SU-DHL-6 (cell line): ENCODE measurements at regions not wholly inside any gene's neighbourhood (a gene's known extent, or its start where the extent isn't known, plus 50 kb on each side); places are given as distances from the start of the nearest gene placed in this dataset.

Source experiments
- H2AFZ ChIP-seq: fragments of 200-600 bp; sonication (generic); 2 replicates; pipeline ENCODE4 v1.6.1; 2014; ENCODE audit warnings: low read depth, mild to moderate bottlenecking, moderate library complexity, mixed read lengths, antibody characterized with exemption, low read length; ENCODE audit not compliant: severe bottlenecking
- H3F3A ChIP-seq: fragments of 200-600 bp; shearing (Covaris generic); 2 replicates; pipeline ENCODE4 v1.6.0; 2016; ENCODE audit warnings: antibody characterized with exemption, mild to moderate bottlenecking; ENCODE audit not compliant: insufficient read depth
- H3K27ac ChIP-seq: fragments of 200-600 bp; sonication (generic); 2 replicates; pipeline ENCODE4 v1.5.1; 2016; ENCODE audit warnings: low read depth, mild to moderate bottlenecking, low read length, moderate library complexity, mixed read lengths
- H3K27me3 ChIP-seq: fragments of 200-600 bp; sonication (generic), shearing (Covaris generic); 2 replicates; pipeline ENCODE4 v1.6.0; 2014; ENCODE audit warnings: mild to moderate bottlenecking, low read length
- H3K36me3 ChIP-seq: fragments of 200-600 bp; sonication (generic); 2 replicates; pipeline ENCODE4 v1.6.1; 2014; ENCODE audit warnings: mild to moderate bottlenecking, low read length, mixed read lengths
- H3K4me2 ChIP-seq: fragments of 300-600, 200-600 bp; shearing (Covaris generic), sonication (generic); 2 replicates; pipeline ENCODE4 v1.6.0; 2014; ENCODE audit warnings: low read length, low read depth, mild to moderate bottlenecking; ENCODE audit not compliant: poor library complexity, severe bottlenecking
- H3K4me3 ChIP-seq: fragments of 200-600 bp; sonication (generic); 2 replicates; pipeline ENCODE4 v1.5.1; 2014; ENCODE audit warnings: antibody characterized with exemption, low read length, mild to moderate bottlenecking, mixed read lengths; ENCODE audit not compliant: insufficient read depth, poor library complexity, severe bottlenecking
- H3K79me2 ChIP-seq: fragments of 200-600 bp; sonication (generic); 2 replicates; pipeline ENCODE4 v1.6.1; 2014; ENCODE audit warnings: mild to moderate bottlenecking, low read length, moderate library complexity; ENCODE audit not compliant: insufficient read depth
- H3K9ac ChIP-seq: fragments of 200-600 bp; sonication (generic); 2 replicates; pipeline ENCODE4 v1.7.0; 2014; ENCODE audit warnings: mild to moderate bottlenecking, low read length
- H3K9me2 ChIP-seq: fragments of 200-600 bp; sonication (generic); replicated peaks from 2 replicates; pipeline ENCODE4 v1.6.1; 2014; ENCODE audit warnings: low read length; ENCODE audit not compliant: insufficient read depth
- H3K9me3 ChIP-seq: fragments of 200-600 bp; sonication (generic); 2 replicates; pipeline ENCODE4 v1.6.1; 2014; ENCODE audit warnings: low read length, mixed read lengths; ENCODE audit not compliant: insufficient read depth
- H4K20me1 ChIP-seq: fragments of 200-600 bp; sonication (generic); 2 replicates; pipeline ENCODE4 v1.6.1; 2014; ENCODE audit warnings: low read depth, mild to moderate bottlenecking, antibody characterized with exemption, low read length, moderate library complexity, mixed read lengths
- EZH2phosphoT487 ChIP-seq: fragments of 200-600 bp; sonication (generic), shearing (Covaris generic); conservative IDR thresholded peaks from 2 replicates; pipeline ENCODE4 v1.6.1; 2018; ENCODE audit warnings: mild to moderate bottlenecking, antibody characterized with exemption, low read length, moderate library complexity, mixed read lengths
- TF ChIP-seq, protein P1 (sequence below): fragments of 200-600 bp; sonication (generic); IDR thresholded peaks from one replicate; pipeline ENCODE4 v1.5.1; 2017; ENCODE audit warnings: antibody characterized with exemption, mild to moderate bottlenecking, low read length, moderate library complexity; ENCODE audit not compliant: insufficient read depth, poor library complexity, severe bottlenecking

DNA sequence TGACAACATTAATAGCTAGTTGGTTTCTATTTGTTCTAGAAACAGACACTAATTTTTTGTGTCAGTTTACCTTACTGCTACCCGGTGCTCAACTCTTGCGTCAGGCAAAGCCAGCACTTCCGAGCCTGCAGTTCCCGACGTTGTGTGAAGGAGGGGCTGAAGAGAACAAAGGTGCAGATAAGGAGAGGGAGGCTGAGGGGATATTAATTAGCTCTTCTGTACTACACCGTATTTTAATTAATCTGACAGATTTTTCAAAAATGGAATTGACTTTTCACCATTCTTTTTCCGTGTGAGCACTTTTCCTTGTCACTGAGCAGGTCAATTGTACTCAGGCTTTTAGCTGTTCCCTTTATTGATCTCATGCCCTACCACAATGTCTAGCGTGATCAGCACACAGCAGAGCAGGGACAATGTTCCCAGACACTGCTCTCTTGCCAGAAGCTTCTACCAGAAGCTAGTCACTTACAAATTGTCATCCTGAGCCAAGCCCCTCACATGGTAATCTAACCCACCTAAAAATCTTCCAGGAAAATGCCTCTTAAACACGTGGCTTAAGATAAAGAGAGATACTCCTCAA lies 650.5 kb upstream of the MKI67 start:
- Histone ChIP-seq H3K9ac (no peak overlapping the region), H3F3A (no peaks in the 10 kb centered on the region), H3K4me2 (no peak overlapping the region), H2AFZ (no peak overlapping the region), H3K79me2 (no peaks in the 10 kb centered on the region), H3K9me2 (no peaks in the 10 kb centered on the region), H4K20me1 (no peaks in the 10 kb centered on the region), H3K27ac (no peak overlapping the region), H3K27me3 (no peaks in the 10 kb centered on the region), H3K4me3 (no peak overlapping the region), H3K9me3 (no peaks in the 10 kb centered on the region), H3K36me3 (no peaks in the 10 kb centered on the region)
- TF ChIP-seq, protein P1, sequence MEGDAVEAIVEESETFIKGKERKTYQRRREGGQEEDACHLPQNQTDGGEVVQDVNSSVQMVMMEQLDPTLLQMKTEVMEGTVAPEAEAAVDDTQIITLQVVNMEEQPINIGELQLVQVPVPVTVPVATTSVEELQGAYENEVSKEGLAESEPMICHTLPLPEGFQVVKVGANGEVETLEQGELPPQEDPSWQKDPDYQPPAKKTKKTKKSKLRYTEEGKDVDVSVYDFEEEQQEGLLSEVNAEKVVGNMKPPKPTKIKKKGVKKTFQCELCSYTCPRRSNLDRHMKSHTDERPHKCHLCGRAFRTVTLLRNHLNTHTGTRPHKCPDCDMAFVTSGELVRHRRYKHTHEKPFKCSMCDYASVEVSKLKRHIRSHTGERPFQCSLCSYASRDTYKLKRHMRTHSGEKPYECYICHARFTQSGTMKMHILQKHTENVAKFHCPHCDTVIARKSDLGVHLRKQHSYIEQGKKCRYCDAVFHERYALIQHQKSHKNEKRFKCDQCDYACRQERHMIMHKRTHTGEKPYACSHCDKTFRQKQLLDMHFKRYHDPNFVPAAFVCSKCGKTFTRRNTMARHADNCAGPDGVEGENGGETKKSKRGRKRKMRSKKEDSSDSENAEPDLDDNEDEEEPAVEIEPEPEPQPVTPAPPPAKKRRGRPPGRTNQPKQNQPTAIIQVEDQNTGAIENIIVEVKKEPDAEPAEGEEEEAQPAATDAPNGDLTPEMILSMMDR = no peak
- TF ChIP-seq EZH2phosphoT487 = no peak

DNA sequence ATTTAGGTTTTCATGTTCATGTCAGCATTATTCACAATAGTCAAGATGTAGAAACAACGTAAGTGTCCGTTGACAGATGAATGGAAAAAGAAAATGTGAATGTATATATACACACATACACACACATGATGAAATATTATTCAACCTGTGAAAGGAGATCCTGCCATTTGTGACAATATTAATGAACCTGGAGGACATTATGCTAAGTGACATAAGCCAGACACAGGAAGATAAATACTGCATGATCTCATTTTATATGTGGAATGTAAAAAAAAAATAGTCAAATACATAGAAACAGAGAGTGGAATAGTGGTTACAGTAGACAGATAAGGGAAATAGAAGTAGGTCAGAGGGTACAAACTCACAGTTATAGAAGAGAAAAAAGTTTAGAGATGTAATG lies 651.1 kb upstream of the MKI67 start:
- no peak overlapping the region for H3K9ac ChIP-seq

DNA sequence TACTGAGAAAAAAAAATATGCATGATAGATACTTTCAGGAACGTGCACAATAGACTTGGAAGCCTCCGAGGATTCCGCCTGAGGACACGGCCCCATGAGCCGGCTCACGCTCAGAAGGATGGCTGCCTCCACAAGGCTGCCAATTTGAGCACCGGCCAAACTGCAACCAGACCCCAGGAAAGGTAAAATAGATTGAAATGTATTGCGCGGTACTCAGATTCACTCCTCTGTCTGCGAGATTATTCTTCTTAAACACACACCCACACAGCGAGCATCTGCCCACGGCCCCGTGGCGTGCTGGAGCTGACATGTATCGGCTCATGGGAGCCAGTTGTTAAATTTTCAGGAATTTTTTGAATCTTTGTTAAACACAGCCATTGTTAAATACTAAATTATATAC lies 653.2 kb upstream of the MKI67 start:
- H4K20me1 ChIP-seq = no peaks in the 10 kb centered on the region
- no peaks in the 10 kb centered on the region for H3K9me3 ChIP-seq
- no peak overlapping the region for H3K4me3 ChIP-seq
- TF ChIP-seq EZH2phosphoT487 = no peak
- TF ChIP-seq, protein P1 = no peak
- no peaks in the 10 kb centered on the region for H3K79me2 ChIP-seq
- H2AFZ ChIP-seq = no peak overlapping the region
- H3K4me2 ChIP-seq = no peak overlapping the region
- H3F3A ChIP-seq = no peaks in the 10 kb centered on the region
- H3K27me3 ChIP-seq = no peaks in the 10 kb centered on the region
- no peak overlapping the region for H3K9ac ChIP-seq
- H3K27ac ChIP-seq = no peak overlapping the region
- H3K9me2 ChIP-seq = no peaks in the 10 kb centered on the region
- no peaks in the 10 kb centered on the region for H3K36me3 ChIP-seq

More for the DNA sequence above, 651.1 kb upstream of the MKI67 start:
- Histone ChIP-seq H3K79me2 (no peaks in the 10 kb centered on the region), H3K36me3 (no peaks in the 10 kb centered on the region), H3K27ac (no peak overlapping the region), H3K9me3 (no peaks in the 10 kb centered on the region), H4K20me1 (no peaks in the 10 kb centered on the region), H3K4me3 (no peak overlapping the region), H3K27me3 (no peaks in the 10 kb centered on the region), H3K9me2 (no peaks in the 10 kb centered on the region), H2AFZ (no peak overlapping the region), H3K4me2 (no peak overlapping the region), H3F3A (no peaks in the 10 kb centered on the region)
- TF ChIP-seq EZH2phosphoT487 = no peak
- TF ChIP-seq, protein P1 = no peak
